Endothelial cell of umbilical vein (primary cell): ENCODE measurements at regions not wholly inside any gene's neighbourhood (a gene's known extent, or its start where the extent isn't known, plus 50 kb on each side); places are given as distances from the start of the nearest gene placed in this dataset.

Experiments used
- BruUV-seq: library from RNA; stranded (reverse); fragments of 400-500 nt; replicated peaks from 2 replicates; lab custom pipeline; 2021; lab: Mats Ljungman, UMichigan
- CTCF ChIA-PET: fragments of 300-600, 350-600 bp; sonication (Branson Sonifier 250); formaldehyde crosslinking; loops from one replicate; lab custom pipeline; 2021; ENCODE audit warnings: antibody characterized with exemption, inconsistent platforms; lab: Charles Lee
- POLR2A ChIA-PET: fragments of 300-600, 350-600 bp; sonication (Branson Sonifier 250); formaldehyde crosslinking; loops from one replicate; lab custom pipeline; 2021; ENCODE audit warnings: antibody characterized with exemption, inconsistent platforms; lab: Charles Lee
- DNase-seq: peaks from one replicate; pipeline ENCODE4 v3.0.0-alpha.2; 2011; ENCODE audit warnings: low read depth, low spot score
- FAIRE-seq: peaks from 2 replicates; lab custom pipeline; 2011; peaks lifted over from hg19 to GRCh38; lab: Jason Lieb, UNC
- H2AFZ ChIP-seq: 2 replicates; pipeline ENCODE4 v1.6.0; 2012; ENCODE audit warnings: low read depth, low read length, control low read depth, inconsistent platforms
- H3K27ac ChIP-seq: 2 replicates; pipeline ENCODE4 v1.5.1; 2011; ENCODE audit warnings: low read depth, mild to moderate bottlenecking, control low read depth, low read length, moderate library complexity; ENCODE audit not compliant: insufficient read depth
- H3K27me3 ChIP-seq, 2 experiments: 2 replicates each; pipeline versions ENCODE4 v1.6.0 to v1.6.1; 2011; ENCODE audit warnings: low read length in 2 of 2, mixed read lengths in 1 of 2; ENCODE audit not compliant: control insufficient read depth in 2 of 2, insufficient read depth in 2 of 2
- H3K36me3 ChIP-seq, 2 experiments: 2 replicates in 1 of 2; 3 replicates in 1 of 2; pipeline ENCODE4 v1.5.1; 2011; ENCODE audit warnings: low read length in 2 of 2, mild to moderate bottlenecking in 1 of 2, moderate library complexity in 1 of 2; ENCODE audit not compliant: control insufficient read depth in 2 of 2, insufficient read depth in 2 of 2; ENCODE audit errors: extremely low read depth in 1 of 2
- H3K4me1 ChIP-seq: 3 replicates; pipeline ENCODE4 v1.5.1; 2011; ENCODE audit warnings: mild to moderate bottlenecking, low read length; ENCODE audit not compliant: control insufficient read depth, insufficient read depth; ENCODE audit errors: extremely low read depth
- H3K4me2 ChIP-seq: 2 replicates; pipeline ENCODE4 v1.6.1; 2011; ENCODE audit warnings: low read length, control low read depth, mixed read lengths; ENCODE audit not compliant: insufficient read depth
- H3K4me3 ChIP-seq, 3 experiments: fragments of 200-600 bp in 1 of 3; sonication (generic), shearing (Covaris generic) in 1 of 3; replicated peaks in 1 of 3; 2 replicates each; pipeline ENCODE4 v1.5.1; 2011 to 2016; ENCODE audit warnings: control low read depth in 3 of 3, low read length in 3 of 3, mild to moderate bottlenecking in 2 of 3, inconsistent platforms in 1 of 3, low read depth in 1 of 3, moderate library complexity in 1 of 3; ENCODE audit not compliant: insufficient read depth in 1 of 3
- H3K79me2 ChIP-seq: 2 replicates; pipeline ENCODE4 v1.6.0; 2012; ENCODE audit warnings: low read length, inconsistent platforms; ENCODE audit not compliant: control insufficient read depth, insufficient read depth
- H3K9ac ChIP-seq: replicated peaks from 2 replicates; pipeline ENCODE3; 2011; ENCODE audit warnings: low read length, control low read depth; ENCODE audit not compliant: insufficient read depth; ENCODE audit errors: extremely low read depth
- H3K9me1 ChIP-seq: replicated peaks from 3 replicates; pipeline ENCODE4 v1.6.0; 2011; ENCODE audit warnings: mild to moderate bottlenecking, low read length; ENCODE audit not compliant: control insufficient read depth, insufficient read depth; ENCODE audit errors: extremely low read depth
- H3K9me3 ChIP-seq: replicated peaks from 2 replicates; pipeline ENCODE4 v1.5.1; 2012; ENCODE audit warnings: low read length, inconsistent platforms; ENCODE audit not compliant: control insufficient read depth, insufficient read depth
- H4K20me1 ChIP-seq: replicated peaks from 2 replicates; pipeline ENCODE3; 2011; ENCODE audit warnings: mild to moderate bottlenecking, low read length; ENCODE audit not compliant: control insufficient read depth, insufficient read depth; ENCODE audit errors: extremely low read depth
- CTCF ChIP-seq, 2 donors: IDR thresholded peaks; 1 replicate in 1 of 2; 2 replicates in 1 of 2; pipeline ENCODE4 v1.5.1; 2011; ENCODE audit warnings: low read length in 2 of 2, mild to moderate bottlenecking in 2 of 2, moderate library complexity in 2 of 2, control low read depth in 1 of 2, inconsistent platforms in 1 of 2, low read depth in 1 of 2; ENCODE audit not compliant: insufficient read depth in 1 of 2; ENCODE audit errors: extremely low read depth in 1 of 2
- FOS ChIP-seq: IDR thresholded peaks from 2 replicates; pipeline ENCODE4 v1.6.1; 2011; ENCODE audit warnings: mild to moderate bottlenecking, low read length, moderate library complexity, borderline replicate concordance; ENCODE audit not compliant: insufficient read depth
- JUN ChIP-seq: IDR thresholded peaks from 2 replicates; pipeline ENCODE4 v1.6.1; 2011; ENCODE audit warnings: borderline replicate concordance, low read depth; ENCODE audit not compliant: insufficient read length, insufficient read depth
- MAX ChIP-seq: IDR thresholded peaks from 2 replicates; pipeline ENCODE4 v1.6.1; 2011; ENCODE audit not compliant: insufficient read depth, insufficient read length
- POLR2AphosphoS5 ChIP-seq: IDR thresholded peaks from 2 replicates; pipeline ENCODE4 v1.6.1; 2012; ENCODE audit warnings: low read depth, mild to moderate bottlenecking, control low read depth, low read length, moderate library complexity; ENCODE audit not compliant: insufficient read depth
- dilution Hi-C: fragments of 300-500 bp; cut with MboI; formaldehyde crosslinking; loops from one replicate; pipeline ENCODE4 v1.15.0; 2019; ENCODE audit warnings: low sequenced_read_pairs; ENCODE audit not compliant: extremely low pct_ligation_motif_present
- intact Hi-C: fragments of 100-400 bp; cut with micrococcal nuclease; formaldehyde crosslinking; loops from one replicate; pipeline ENCODE4 v1.10.0; 2022

GRCh38 chr21:14707511-14708020 lies 161.5 kb upstream of the SAMSN1 start:
- intact Hi-C loops: no loop called here
- POLR2A ChIA-PET: no interaction called here
- TF ChIP-seq JUN (no peak), POLR2AphosphoS5 (no peak), MAX (no peak), FOS (no peak), CTCF (IDR thresholded peaks at IDR 0.05; ENCODE audit: extremely low read depth in 1 of 2, insufficient read depth in 1 of 2, low read depth in 1 of 2, low read length in 2 of 2) (no peak)
- BruUV-seq: no TSS peak
- dilution Hi-C loops: no loop called here
- Histone ChIP-seq H4K20me1 (no peaks in the 10 kb centered on the region), H3K36me3 (no peaks in the 10 kb centered on the region), H3K4me2 (no peak overlapping the region), H3K9me1 (no peaks in the 10 kb centered on the region), H3K9ac (no peak overlapping the region), H3K27ac (no peak overlapping the region), H3K27me3 (no peaks in the 10 kb centered on the region), H3K79me2 (no peaks in the 10 kb centered on the region), H2AFZ (no peak overlapping the region), H3K4me3 (no peak overlapping the region), H3K9me3 (no peaks in the 10 kb centered on the region), H3K4me1 (peaks cover 18% of the 10 kb centered on the region)
- DNase-seq: no peak
- no peak for FAIRE-seq
- CTCF ChIA-PET: no interaction called here
